H1 (cell line): ENCODE measurements at regions not wholly inside any gene's neighbourhood (a gene's known extent, or its start where the extent isn't known, plus 50 kb on each side); places are given as distances from the start of the nearest gene placed in this dataset.

ENCODE experiments used
- CTCF ChIA-PET: fragments of 300-600 bp; sonication (Branson Sonifier 250); formaldehyde crosslinking; loops from one replicate; lab custom pipeline; 2021; ENCODE audit not compliant: partially characterized antibody; lab: Charles Lee
- POLR2A ChIA-PET: fragments of 300-600 bp; sonication (Branson Sonifier 250); formaldehyde crosslinking; loops from one replicate; lab custom pipeline; 2021; ENCODE audit warnings: inconsistent platforms; ENCODE audit not compliant: partially characterized antibody; lab: Charles Lee
- DNase-seq, 2 experiments: peaks; one replicate each; pipeline versions ENCODE4 v3.0.0 to v3.0.0-alpha.2; 2010 to 2022; ENCODE audit warnings: low spot score in 2 of 2, low read depth in 1 of 2, mixed read lengths in 1 of 2
- FAIRE-seq: peaks from 2 replicates; lab custom pipeline; 2011; peaks lifted over from hg19 to GRCh38; lab: Jason Lieb, UNC
- H2AFZ ChIP-seq: 2 replicates; pipeline ENCODE4 v1.8.1; 2012; ENCODE audit warnings: low read length, inconsistent platforms
- H2AK5ac ChIP-seq: 2 replicates; pipeline ENCODE4 v1.6.1; 2013; ENCODE audit warnings: low read depth, low read length
- H2BK120ac ChIP-seq: replicated peaks from 2 replicates; pipeline ENCODE3; 2013; ENCODE audit warnings: low read depth, low read length, inconsistent platforms
- H2BK12ac ChIP-seq: 2 replicates; pipeline ENCODE4 v1.6.1; 2013; ENCODE audit warnings: low read depth, low read length
- H2BK15ac ChIP-seq: 2 replicates; pipeline ENCODE4 v1.6.1; 2013; ENCODE audit warnings: low read length
- H2BK20ac ChIP-seq: 2 replicates; pipeline ENCODE4 v1.6.1; 2013; ENCODE audit warnings: low read length
- H2BK5ac ChIP-seq: 2 replicates; pipeline ENCODE4 v1.6.1; 2013; ENCODE audit warnings: low read depth, low read length
- H3K14ac ChIP-seq: 2 replicates; pipeline ENCODE4 v1.6.1; 2013; ENCODE audit warnings: inconsistent platforms; ENCODE audit not compliant: insufficient read length
- H3K18ac ChIP-seq: 2 replicates; pipeline ENCODE4 v1.6.1; 2013; ENCODE audit warnings: low read length; ENCODE audit errors: extremely low read depth
- H3K23ac ChIP-seq: 2 replicates; pipeline ENCODE4 v1.6.1; 2013; ENCODE audit warnings: inconsistent platforms; ENCODE audit not compliant: insufficient read length
- H3K23me2 ChIP-seq: 2 replicates; pipeline ENCODE4 v1.6.1; 2013; ENCODE audit warnings: low read depth, low read length
- H3K27ac ChIP-seq: 2 replicates; pipeline ENCODE4 v1.6.1; 2011; ENCODE audit warnings: low read depth, low read length, inconsistent platforms
- H3K27me3 ChIP-seq, 4 experiments: replicated peaks in 1 of 4; 1 replicate in 1 of 4; 2 replicates in 3 of 4; pipeline versions ENCODE4 v1.6.1 to v1.8.1; 2011 to 2013; ENCODE audit warnings: low read length in 3 of 4, mild to moderate bottlenecking in 3 of 4, inconsistent platforms in 2 of 4, mixed read lengths in 2 of 4, moderate library complexity in 1 of 4; ENCODE audit not compliant: control insufficient read depth in 3 of 4, insufficient read depth in 3 of 4; ENCODE audit errors: extremely low read depth in 1 of 4
- H3K36me3 ChIP-seq, 4 experiments: 2 replicates each; pipeline versions ENCODE4 v1.6.1 to v1.8.1; 2011 to 2013; ENCODE audit warnings: mild to moderate bottlenecking in 4 of 4, low read length in 3 of 4, moderate library complexity in 2 of 4, control low read depth in 1 of 4, inconsistent platforms in 1 of 4; ENCODE audit not compliant: insufficient read depth in 4 of 4, control insufficient read depth in 2 of 4
- H3K4ac ChIP-seq: replicated peaks from 2 replicates; pipeline ENCODE3; 2013; ENCODE audit warnings: low read length, low read depth, mixed read lengths, inconsistent platforms; ENCODE audit not compliant: insufficient read length
- H3K4me1 ChIP-seq, 4 experiments: replicated peaks in 1 of 4; 1 replicate in 1 of 4; 2 replicates in 3 of 4; pipeline versions ENCODE4 v1.6.1 to v1.8.1; 2011 to 2013; ENCODE audit warnings: low read length in 3 of 4, inconsistent platforms in 2 of 4, mixed read lengths in 1 of 4; ENCODE audit not compliant: insufficient read depth in 4 of 4, control insufficient read depth in 3 of 4
- H3K4me2 ChIP-seq, 2 experiments: 2 replicates each; pipeline versions ENCODE4 v1.6.1 to v1.8.1; 2011 to 2013; ENCODE audit warnings: low read depth in 2 of 2, low read length in 2 of 2, control low read depth in 1 of 2, inconsistent platforms in 1 of 2, mild to moderate bottlenecking in 1 of 2; ENCODE audit not compliant: insufficient read depth in 1 of 2
- H3K4me3 ChIP-seq, 4 experiments: fragments of 200-600, 300-600 bp in 1 of 4; sonication (generic), shearing (Covaris generic), sonication (Bioruptor Twin) in 1 of 4; 2 replicates each; pipeline versions ENCODE4 v1.5.1 to v1.8.1; 2011 to 2016; ENCODE audit warnings: low read length in 4 of 4, low read depth in 3 of 4, control low read depth in 2 of 4, inconsistent platforms in 2 of 4, mild to moderate bottlenecking in 2 of 4, mixed read lengths in 1 of 4, moderate library complexity in 1 of 4; ENCODE audit not compliant: insufficient read depth in 2 of 4; ENCODE audit errors: extremely low read depth in 1 of 4
- H3K56ac ChIP-seq: replicated peaks from 2 replicates; pipeline ENCODE3; 2013; ENCODE audit warnings: low read depth, mild to moderate bottlenecking, mixed read lengths, low read length, inconsistent platforms; ENCODE audit not compliant: insufficient read length
- H3K79me1 ChIP-seq: 2 replicates; pipeline ENCODE4 v1.6.1; 2013; ENCODE audit warnings: low read depth, low read length, control low read depth
- H3K79me2 ChIP-seq, 2 experiments: 2 replicates each; pipeline versions ENCODE4 v1.6.1 to v1.8.1; 2012 to 2013; ENCODE audit warnings: low read length in 2 of 2, mild to moderate bottlenecking in 2 of 2, inconsistent platforms in 1 of 2; ENCODE audit not compliant: insufficient read depth in 2 of 2, control insufficient read depth in 1 of 2
- H3K9ac ChIP-seq, 4 experiments: replicated peaks in 1 of 4; 1 replicate in 1 of 4; 2 replicates in 3 of 4; pipeline versions ENCODE4 v1.6.1 to v1.8.1; 2011 to 2013; ENCODE audit warnings: low read depth in 3 of 4, low read length in 3 of 4, control low read depth in 2 of 4, mild to moderate bottlenecking in 2 of 4, moderate library complexity in 2 of 4, inconsistent platforms in 1 of 4; ENCODE audit errors: extremely low read depth in 1 of 4
- H3K9me3 ChIP-seq, 2 experiments: 2 replicates each; pipeline versions ENCODE4 v1.6.1 to v1.8.1; 2012 to 2013; ENCODE audit warnings: mild to moderate bottlenecking in 2 of 2, moderate library complexity in 2 of 2, control low read depth in 1 of 2, inconsistent platforms in 1 of 2, low read depth in 1 of 2, low read length in 1 of 2, mixed read lengths in 1 of 2; ENCODE audit not compliant: insufficient read depth in 2 of 2
- H4K20me1 ChIP-seq, 2 experiments: replicated peaks in 1 of 2; 2 replicates each; pipeline versions ENCODE3 to v1.8.1; 2011 to 2013; ENCODE audit warnings: inconsistent platforms in 2 of 2, low read length in 2 of 2, mild to moderate bottlenecking in 1 of 2; ENCODE audit not compliant: insufficient read depth in 2 of 2, control insufficient read depth in 1 of 2
- H4K5ac ChIP-seq: 2 replicates; pipeline ENCODE4 v1.6.1; 2013; ENCODE audit warnings: low read length, low read depth, mixed read lengths, inconsistent platforms; ENCODE audit not compliant: insufficient read length
- H4K8ac ChIP-seq: 2 replicates; pipeline ENCODE4 v1.8.0; 2013; ENCODE audit warnings: mild to moderate bottlenecking, moderate library complexity, low read length, inconsistent platforms; ENCODE audit not compliant: insufficient read depth; ENCODE audit errors: extremely low read depth
- H4K91ac ChIP-seq: replicated peaks from 2 replicates; pipeline ENCODE3; 2013; ENCODE audit warnings: low read length, mixed read lengths, inconsistent platforms; ENCODE audit not compliant: insufficient read length
- BRCA1 ChIP-seq: IDR thresholded peaks from 2 replicates; pipeline ENCODE4 v1.6.1; 2012; ENCODE audit warnings: low read depth, low read length, improper control_type of control experiment
- CBX8 ChIP-seq: fragments of 300-800, 300-1000 bp; sonication (generic); IDR thresholded peaks from 2 replicates; pipeline ENCODE4 v1.7.1; 2016; ENCODE audit warnings: low read depth, low read length, borderline replicate concordance
- CEBPB ChIP-seq: IDR thresholded peaks from 2 replicates; pipeline ENCODE4 v1.6.1; 2012; ENCODE audit warnings: low read depth, low read length
- CHD2 ChIP-seq: IDR thresholded peaks from 2 replicates; pipeline ENCODE4 v1.6.1; 2012; ENCODE audit warnings: low read length, improper control_type of control experiment
- CREB1 ChIP-seq: IDR thresholded peaks from 2 replicates; pipeline ENCODE4 v1.6.1; 2012; ENCODE audit warnings: inconsistent platforms
- EGR1 ChIP-seq: IDR thresholded peaks from 2 replicates; pipeline ENCODE4 v1.6.1; 2011; ENCODE audit warnings: low read depth, low read length, borderline replicate concordance
- HDAC2 ChIP-seq, 2 experiments: fragments of 300-600 bp in 1 of 2; sonication (generic) in 1 of 2; IDR thresholded peaks; 2 replicates each; pipeline ENCODE4 v1.6.1; 2011 to 2012; ENCODE audit warnings: low read depth in 2 of 2, low read length in 2 of 2, mild to moderate bottlenecking in 2 of 2, moderate library complexity in 2 of 2, borderline replicate concordance in 1 of 2, inconsistent platforms in 1 of 2
- MAFK ChIP-seq: IDR thresholded peaks from 2 replicates; pipeline ENCODE4 v1.6.1; 2012; ENCODE audit warnings: low read depth, mild to moderate bottlenecking, improper control_type of control experiment, low read length
- RAD21 ChIP-seq, 2 experiments: IDR thresholded peaks in 1 of 2; conservative IDR thresholded peaks in 1 of 2; 2 replicates each; pipeline ENCODE4 v1.6.1; 2011; ENCODE audit warnings: low read depth in 2 of 2, low read length in 2 of 2, improper control_type of control experiment in 1 of 2, inconsistent platforms in 1 of 2, mild to moderate bottlenecking in 1 of 2, moderate library complexity in 1 of 2
- RXRA ChIP-seq: IDR thresholded peaks from 2 replicates; pipeline ENCODE4 v1.6.1; 2011; ENCODE audit warnings: low read depth, mild to moderate bottlenecking, low read length, moderate library complexity; ENCODE audit not compliant: insufficient read depth
- SP2 ChIP-seq: IDR thresholded peaks from 2 replicates; pipeline ENCODE4 v1.6.1; 2012; ENCODE audit warnings: mild to moderate bottlenecking, low read length, inconsistent platforms
- SP4 ChIP-seq: IDR thresholded peaks from 2 replicates; pipeline ENCODE4 v1.6.1; 2012; ENCODE audit warnings: low read length, inconsistent platforms
- WGBS, 2 experiments: shearing (Covaris generic) in 1 of 2; methylation state at CpG; one replicate each; pipeline versions ENCODE4 v1.1.6 to v1.1.7; 2013 to 2015; ENCODE audit warnings: low lambda C conversion rate in 2 of 2, mixed read lengths in 2 of 2, inconsistent platforms in 1 of 2, low coverage in 1 of 2, missing lambda C conversion rate in 1 of 2; ENCODE audit not compliant: insufficient replicate concordance in 2 of 2, insufficient coverage in 1 of 2, insufficient read length in 1 of 2; ENCODE audit errors: extremely low coverage in 1 of 2, missing lambda C conversion rate in 1 of 2; 5-methylcytosine and 5-hydroxymethylcytosine counted together
- TF ChIP-seq, protein P1 (sequence below): IDR thresholded peaks from 2 replicates; pipeline ENCODE4 v1.6.1; 2012; ENCODE audit warnings: inconsistent platforms

DNA sequence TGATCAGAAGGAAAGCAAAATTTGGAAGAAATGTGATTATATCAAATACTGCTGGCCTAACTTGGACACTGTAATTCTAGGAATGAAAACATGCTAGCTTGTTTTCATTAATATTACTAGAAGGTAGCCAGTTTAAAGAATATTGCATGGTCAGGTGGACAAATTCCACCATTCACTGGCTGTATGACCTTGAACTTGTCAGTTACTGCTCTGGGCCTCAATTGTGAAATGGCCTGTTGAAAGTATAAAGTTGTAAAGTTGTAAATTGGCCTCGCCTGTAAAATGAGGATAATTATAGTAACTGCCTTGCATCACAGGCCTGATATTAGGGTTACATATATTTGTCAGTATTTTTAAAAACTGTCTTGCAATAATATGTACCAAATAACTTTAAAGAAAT, 398.4 kb upstream of the CHST9 start:
- Histone ChIP-seq H3K23ac (no peak overlapping the region), H2BK120ac (no peak overlapping the region), H4K5ac (no peak overlapping the region), H3K36me3 (no peaks in the 10 kb centered on the region), H2AK5ac (no peak overlapping the region), H3K27me3 (no peaks in the 10 kb centered on the region), H4K91ac (no peak overlapping the region), H3K18ac (no peak overlapping the region), H3K4me3 (no peak overlapping the region), H3K4me1 (no peaks in the 10 kb centered on the region; a peak in 1 of 7 replicates), H3K14ac (no peak overlapping the region), H3K23me2 (no peaks in the 10 kb centered on the region), H4K8ac (no peak overlapping the region), H3K27ac (no peak overlapping the region), H3K79me1 (no peaks in the 10 kb centered on the region), H3K4me2 (no peak overlapping the region), H2BK5ac (no peak overlapping the region), H3K9ac (no peak overlapping the region), H3K4ac (no peak overlapping the region), H3K79me2 (no peaks in the 10 kb centered on the region), H3K56ac (no peak overlapping the region), H2BK12ac (no peak overlapping the region), H2BK15ac (no peak overlapping the region), H3K9me3 (peaks cover 3 to 6% of the 10 kb centered on the region in 2 experiments; a peak in 2 of 4 replicates), H4K20me1 (no peaks in the 10 kb centered on the region), H2AFZ (no peak overlapping the region), H2BK20ac (no peak overlapping the region)
- ChIA-PET POLR2A (no interaction called here), CTCF (interaction anchor here (0.9 to 1.1 kb wide), 2 partner anchors 9 to 25 kb away, joined by 3 read pairs; no protein-coding TSS in a partner anchor)
- no peak for FAIRE-seq
- DNase-seq: no peak
- 87% methylated on average over 1 of the region's 1 CpG; no CpG with 5 or more reads in 1 of the 2 experiments for WGBS, 2 experiments
- TF ChIP-seq CBX8: no peak
- no peak for TF ChIP-seq BRCA1
- no peak for TF ChIP-seq RAD21 (IDR thresholded peaks at IDR 0.05 in 1 of 2, conservative IDR thresholded peaks at IDR 0.05 in 1 of 2; ENCODE audit: low read depth in 2 of 2, low read length in 2 of 2)
- TF ChIP-seq CREB1: no peak
- TF ChIP-seq CHD2: no peak
- no peak for TF ChIP-seq HDAC2 (IDR thresholded peaks at IDR 0.05; ENCODE audit: borderline replicate concordance in 1 of 2, low read depth in 2 of 2, low read length in 2 of 2)
- no peak for TF ChIP-seq CEBPB
- TF ChIP-seq EGR1: no peak
- TF ChIP-seq SP4: no peak
- TF ChIP-seq, protein P1, sequence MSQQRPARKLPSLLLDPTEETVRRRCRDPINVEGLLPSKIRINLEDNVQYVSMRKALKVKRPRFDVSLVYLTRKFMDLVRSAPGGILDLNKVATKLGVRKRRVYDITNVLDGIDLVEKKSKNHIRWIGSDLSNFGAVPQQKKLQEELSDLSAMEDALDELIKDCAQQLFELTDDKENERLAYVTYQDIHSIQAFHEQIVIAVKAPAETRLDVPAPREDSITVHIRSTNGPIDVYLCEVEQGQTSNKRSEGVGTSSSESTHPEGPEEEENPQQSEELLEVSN: no peak
- no peak for TF ChIP-seq MAFK
- no peak for TF ChIP-seq SP2
- TF ChIP-seq RXRA: no peak
